GM12878 (cell line): ENCODE measurements at regions not wholly inside any gene's neighbourhood (a gene's known extent, or its start where the extent isn't known, plus 50 kb on each side); places are given as distances from the start of the nearest gene placed in this dataset.

Source experiments
- ATAC-seq: fragments of 200-7000 bp; cut with Tn5 transposase; 3 replicates; pipeline ENCODE4 v1.9.1; 2020; ENCODE audit warnings: mild to moderate bottlenecking, moderate library complexity
- BruUV-seq: library from RNA; stranded (reverse); fragments of 400-500 nt; replicated peaks from 2 replicates; lab custom pipeline; 2021; lab: Mats Ljungman, UMichigan
- CTCF ChIA-PET: fragments of 300-600 bp; sonication (Branson Sonifier 250); formaldehyde crosslinking; extraction: SDS; loops from one replicate; lab custom pipeline; 2021; ENCODE audit warnings: inconsistent platforms; lab: Yijun Ruan, JAX
- POLR2A ChIA-PET: fragments of 350-600 bp; formaldehyde crosslinking; extraction: SDS; loops from one replicate; lab custom pipeline; 2021; ENCODE audit warnings: inconsistent platforms; lab: Charles Lee
- RAD21 ChIA-PET: fragments of 300-600 bp; sonication (Branson Sonifier 250); formaldehyde crosslinking; loops from one replicate; lab custom pipeline; 2023; ENCODE audit warnings: antibody characterized with exemption; ENCODE audit not compliant: unreplicated experiment; lab: Charles Lee
- SMC1A ChIA-PET: fragments of 300-600 bp; sonication (Branson Sonifier 250); formaldehyde crosslinking; loops from one replicate; lab custom pipeline; 2023; ENCODE audit not compliant: unreplicated experiment, uncharacterized antibody; lab: Charles Lee
- DNase-seq: peaks from one replicate; pipeline ENCODE4 v3.0.0-alpha.2; 2011; ENCODE audit warnings: low read depth, low spot score
- FAIRE-seq: peaks from 3 replicates; lab custom pipeline; 2011; peaks lifted over from hg19 to GRCh38; lab: Jason Lieb, UNC
- H2AFZ ChIP-seq: 2 replicates; pipeline ENCODE4 v1.6.0; 2011; ENCODE audit warnings: low read depth, low read length, control low read depth; ENCODE audit not compliant: control insufficient read depth
- H3K27ac ChIP-seq: 2 replicates; pipeline ENCODE4 v1.5.1; 2011; ENCODE audit warnings: control low read depth; ENCODE audit not compliant: control insufficient read depth, insufficient read depth
- H3K27me3 ChIP-seq, 2 experiments: replicated peaks in 1 of 2; 2 replicates each; pipeline versions ENCODE4 v1.6.0 to v1.6.1; 2011; ENCODE audit warnings: low read length in 1 of 2; ENCODE audit not compliant: control insufficient read depth in 2 of 2, insufficient read depth in 2 of 2
- H3K36me3 ChIP-seq, 2 experiments: 2 replicates each; pipeline ENCODE4 v1.5.1; 2011; ENCODE audit warnings: low read length in 1 of 2; ENCODE audit not compliant: control insufficient read depth in 2 of 2, insufficient read depth in 2 of 2
- H3K4me1 ChIP-seq: 2 replicates; pipeline ENCODE4 v1.6.1; 2011; ENCODE audit warnings: mild to moderate bottlenecking, low read length, moderate library complexity, mixed read lengths; ENCODE audit not compliant: control insufficient read depth, insufficient read depth
- H3K4me2 ChIP-seq: 2 replicates; pipeline ENCODE4 v1.6.0; 2011; ENCODE audit warnings: control low read depth; ENCODE audit not compliant: control insufficient read depth, insufficient read depth
- H3K4me3 ChIP-seq: fragments of 200-600 bp; sonication (generic); 2 replicates; pipeline ENCODE4 v1.5.1; 2016
- H3K79me2 ChIP-seq: 2 replicates; pipeline ENCODE4 v1.6.0; 2011; ENCODE audit warnings: low read length; ENCODE audit not compliant: control insufficient read depth, insufficient read depth
- H3K9ac ChIP-seq: 2 replicates; pipeline ENCODE4 v1.8.0; 2011; ENCODE audit warnings: low read length, control low read depth, mixed read lengths; ENCODE audit not compliant: control insufficient read depth, insufficient read depth
- H3K9me3 ChIP-seq: replicated peaks from 3 replicates; pipeline ENCODE4 v1.5.1; 2011; ENCODE audit warnings: mild to moderate bottlenecking, low read length; ENCODE audit not compliant: control insufficient read depth, insufficient read depth
- H4K20me1 ChIP-seq: 2 replicates; pipeline ENCODE4 v1.6.0; 2011; ENCODE audit not compliant: control insufficient read depth, insufficient read depth
- BACH1 ChIP-seq: fragments of 450-650 bp; IDR thresholded peaks from 2 replicates; pipeline ENCODE4 v1.6.1; 2017; ENCODE audit warnings: mild to moderate bottlenecking, borderline replicate concordance
- CEBPB ChIP-seq, 2 experiments: fragments of 150-350 bp in 1 of 2; IDR thresholded peaks; 2 replicates each; pipeline ENCODE4 v1.6.1; 2012 to 2014; ENCODE audit warnings: low read depth in 2 of 2, low read length in 2 of 2, borderline replicate concordance in 1 of 2, inconsistent platforms in 1 of 2
- CHD4 ChIP-seq: fragments of 200-600 bp; sonication (generic); IDR thresholded peaks from 2 replicates; pipeline ENCODE4 v1.6.1; 2016; ENCODE audit warnings: mild to moderate bottlenecking
- CREM ChIP-seq: IDR thresholded peaks from 2 replicates; pipeline ENCODE4 v1.6.1; 2014; ENCODE audit warnings: antibody characterized with exemption, low read depth
- FOXK2 ChIP-seq: fragments of 450-650 bp; IDR thresholded peaks from 2 replicates; pipeline ENCODE4 v1.6.1; 2017; ENCODE audit warnings: mild to moderate bottlenecking, moderate library complexity
- GATAD2B ChIP-seq: fragments of 450-650 bp; conservative IDR thresholded peaks from 2 replicates; pipeline ENCODE4 v1.6.1; 2017; ENCODE audit warnings: low read depth, mild to moderate bottlenecking, moderate library complexity
- HDAC6 ChIP-seq: fragments of 200-600 bp; sonication (generic); IDR thresholded peaks from one replicate; pipeline ENCODE4 v1.8.0; 2017; ENCODE audit warnings: antibody characterized with exemption; ENCODE audit not compliant: unreplicated experiment
- MTA2 ChIP-seq: fragments of 450-650 bp; IDR thresholded peaks from 2 replicates; pipeline ENCODE4 v1.6.1; 2016; ENCODE audit warnings: low read depth, mild to moderate bottlenecking, moderate library complexity
- NBN ChIP-seq: fragments of 450-650 bp; IDR thresholded peaks from 2 replicates; pipeline ENCODE4 v1.6.1; 2016
- NFIC ChIP-seq: IDR thresholded peaks from 2 replicates; pipeline ENCODE4 v1.6.1; 2012; ENCODE audit warnings: low read depth, mild to moderate bottlenecking, inconsistent platforms, low read length, moderate library complexity
- NR2C2 ChIP-seq: IDR thresholded peaks from 2 replicates; pipeline ENCODE4 v1.6.1; 2011; ENCODE audit warnings: borderline replicate concordance, low read depth; ENCODE audit not compliant: control insufficient read depth, insufficient read length
- NRF1 ChIP-seq: conservative IDR thresholded peaks from 2 replicates; pipeline ENCODE4 v1.6.1; 2011; ENCODE audit warnings: mild to moderate bottlenecking, low read depth, low read length, improper control_type of control experiment
- SMARCA5 ChIP-seq: fragments of 450-650 bp; IDR thresholded peaks from 2 replicates; pipeline ENCODE4 v1.6.1; 2017; ENCODE audit warnings: mild to moderate bottlenecking
- ZZZ3 ChIP-seq: IDR thresholded peaks from 2 replicates; pipeline ENCODE4 v1.6.1; 2011; ENCODE audit warnings: low read depth; ENCODE audit not compliant: control insufficient read depth, insufficient read length
- WGBS: methylation state at CpG from one replicate; pipeline ENCODE4 v1.1.6; 2016; ENCODE audit warnings: low lambda C conversion rate; ENCODE audit not compliant: insufficient replicate concordance, insufficient coverage; ENCODE audit errors: missing lambda C conversion rate; 5-methylcytosine and 5-hydroxymethylcytosine counted together
- in situ Hi-C: fragments of 300-500 bp; cut with MboI; formaldehyde crosslinking; loops from 9 replicates; pipeline ENCODE4 v1.14.3; 2018; ENCODE audit warnings: mixed read lengths
- intact Hi-C: fragments of 100-400 bp; cut with micrococcal nuclease; formaldehyde crosslinking; loops from one replicate; pipeline ENCODE4 v1.14.2; 2022; ENCODE audit not compliant: unreplicated experiment
- TF ChIP-seq, protein P1 (sequence below): fragments of 150-350 bp; IDR thresholded peaks from 2 replicates; pipeline ENCODE4 v1.6.1; 2014; ENCODE audit warnings: mild to moderate bottlenecking, low read depth, low read length
- TF ChIP-seq, protein P2 (sequence below): fragments of 450-650 bp; IDR thresholded peaks from 2 replicates; pipeline ENCODE4 v1.6.1; 2017; ENCODE audit warnings: mild to moderate bottlenecking, low read depth, inconsistent platforms; ENCODE audit not compliant: poor library complexity, severe bottlenecking
- TF ChIP-seq, protein P3 (sequence below): IDR thresholded peaks from 2 replicates; pipeline ENCODE4 v1.6.1; 2012; ENCODE audit warnings: improper control_type of control experiment, low read depth, low read length; ENCODE audit not compliant: insufficient replicate concordance

DNA sequence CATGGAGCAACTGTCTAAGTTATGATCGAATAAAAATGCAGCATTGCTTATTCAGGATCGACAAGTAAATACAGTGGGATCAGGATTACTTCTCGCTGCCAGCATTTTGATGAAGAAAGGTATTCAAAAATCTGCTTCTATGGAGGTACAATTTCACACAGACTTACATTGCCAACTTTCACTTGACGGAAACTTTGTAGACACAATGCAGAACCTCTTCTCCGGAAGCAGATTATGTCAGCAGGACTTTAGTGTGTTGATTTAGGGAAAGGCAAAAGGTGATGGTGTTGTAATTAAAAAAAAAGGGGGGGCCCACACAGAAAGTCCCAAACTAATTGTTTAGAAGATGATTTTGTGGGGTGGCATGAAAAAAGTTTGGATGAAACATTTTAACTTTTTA, 462.4 kb upstream of the KLF6 start:
- TF ChIP-seq HDAC6, result no peak
- no peak for TF ChIP-seq CREM
- TF ChIP-seq NFIC, result no peak
- TF ChIP-seq ZZZ3, result no peak
- no peak for TF ChIP-seq NBN
- no peak for TF ChIP-seq CEBPB (IDR thresholded peaks at IDR 0.05; ENCODE audit: borderline replicate concordance in 1 of 2, low read depth in 2 of 2, low read length in 2 of 2)
- TF ChIP-seq, protein P1, sequence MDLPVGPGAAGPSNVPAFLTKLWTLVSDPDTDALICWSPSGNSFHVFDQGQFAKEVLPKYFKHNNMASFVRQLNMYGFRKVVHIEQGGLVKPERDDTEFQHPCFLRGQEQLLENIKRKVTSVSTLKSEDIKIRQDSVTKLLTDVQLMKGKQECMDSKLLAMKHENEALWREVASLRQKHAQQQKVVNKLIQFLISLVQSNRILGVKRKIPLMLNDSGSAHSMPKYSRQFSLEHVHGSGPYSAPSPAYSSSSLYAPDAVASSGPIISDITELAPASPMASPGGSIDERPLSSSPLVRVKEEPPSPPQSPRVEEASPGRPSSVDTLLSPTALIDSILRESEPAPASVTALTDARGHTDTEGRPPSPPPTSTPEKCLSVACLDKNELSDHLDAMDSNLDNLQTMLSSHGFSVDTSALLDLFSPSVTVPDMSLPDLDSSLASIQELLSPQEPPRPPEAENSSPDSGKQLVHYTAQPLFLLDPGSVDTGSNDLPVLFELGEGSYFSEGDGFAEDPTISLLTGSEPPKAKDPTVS, result no peak
- no peak for TF ChIP-seq GATAD2B
- TF ChIP-seq, protein P2, sequence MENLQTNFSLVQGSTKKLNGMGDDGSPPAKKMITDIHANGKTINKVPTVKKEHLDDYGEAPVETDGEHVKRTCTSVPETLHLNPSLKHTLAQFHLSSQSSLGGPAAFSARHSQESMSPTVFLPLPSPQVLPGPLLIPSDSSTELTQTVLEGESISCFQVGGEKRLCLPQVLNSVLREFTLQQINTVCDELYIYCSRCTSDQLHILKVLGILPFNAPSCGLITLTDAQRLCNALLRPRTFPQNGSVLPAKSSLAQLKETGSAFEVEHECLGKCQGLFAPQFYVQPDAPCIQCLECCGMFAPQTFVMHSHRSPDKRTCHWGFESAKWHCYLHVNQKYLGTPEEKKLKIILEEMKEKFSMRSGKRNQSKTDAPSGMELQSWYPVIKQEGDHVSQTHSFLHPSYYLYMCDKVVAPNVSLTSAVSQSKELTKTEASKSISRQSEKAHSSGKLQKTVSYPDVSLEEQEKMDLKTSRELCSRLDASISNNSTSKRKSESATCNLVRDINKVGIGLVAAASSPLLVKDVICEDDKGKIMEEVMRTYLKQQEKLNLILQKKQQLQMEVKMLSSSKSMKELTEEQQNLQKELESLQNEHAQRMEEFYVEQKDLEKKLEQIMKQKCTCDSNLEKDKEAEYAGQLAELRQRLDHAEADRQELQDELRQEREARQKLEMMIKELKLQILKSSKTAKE, result no peak
- TF ChIP-seq NR2C2, result no peak
- TF ChIP-seq NRF1, result no peak
- no peak for TF ChIP-seq MTA2
- no peak for TF ChIP-seq FOXK2
- no peak for TF ChIP-seq CHD4
- no peak for TF ChIP-seq SMARCA5
- TF ChIP-seq, protein P3, sequence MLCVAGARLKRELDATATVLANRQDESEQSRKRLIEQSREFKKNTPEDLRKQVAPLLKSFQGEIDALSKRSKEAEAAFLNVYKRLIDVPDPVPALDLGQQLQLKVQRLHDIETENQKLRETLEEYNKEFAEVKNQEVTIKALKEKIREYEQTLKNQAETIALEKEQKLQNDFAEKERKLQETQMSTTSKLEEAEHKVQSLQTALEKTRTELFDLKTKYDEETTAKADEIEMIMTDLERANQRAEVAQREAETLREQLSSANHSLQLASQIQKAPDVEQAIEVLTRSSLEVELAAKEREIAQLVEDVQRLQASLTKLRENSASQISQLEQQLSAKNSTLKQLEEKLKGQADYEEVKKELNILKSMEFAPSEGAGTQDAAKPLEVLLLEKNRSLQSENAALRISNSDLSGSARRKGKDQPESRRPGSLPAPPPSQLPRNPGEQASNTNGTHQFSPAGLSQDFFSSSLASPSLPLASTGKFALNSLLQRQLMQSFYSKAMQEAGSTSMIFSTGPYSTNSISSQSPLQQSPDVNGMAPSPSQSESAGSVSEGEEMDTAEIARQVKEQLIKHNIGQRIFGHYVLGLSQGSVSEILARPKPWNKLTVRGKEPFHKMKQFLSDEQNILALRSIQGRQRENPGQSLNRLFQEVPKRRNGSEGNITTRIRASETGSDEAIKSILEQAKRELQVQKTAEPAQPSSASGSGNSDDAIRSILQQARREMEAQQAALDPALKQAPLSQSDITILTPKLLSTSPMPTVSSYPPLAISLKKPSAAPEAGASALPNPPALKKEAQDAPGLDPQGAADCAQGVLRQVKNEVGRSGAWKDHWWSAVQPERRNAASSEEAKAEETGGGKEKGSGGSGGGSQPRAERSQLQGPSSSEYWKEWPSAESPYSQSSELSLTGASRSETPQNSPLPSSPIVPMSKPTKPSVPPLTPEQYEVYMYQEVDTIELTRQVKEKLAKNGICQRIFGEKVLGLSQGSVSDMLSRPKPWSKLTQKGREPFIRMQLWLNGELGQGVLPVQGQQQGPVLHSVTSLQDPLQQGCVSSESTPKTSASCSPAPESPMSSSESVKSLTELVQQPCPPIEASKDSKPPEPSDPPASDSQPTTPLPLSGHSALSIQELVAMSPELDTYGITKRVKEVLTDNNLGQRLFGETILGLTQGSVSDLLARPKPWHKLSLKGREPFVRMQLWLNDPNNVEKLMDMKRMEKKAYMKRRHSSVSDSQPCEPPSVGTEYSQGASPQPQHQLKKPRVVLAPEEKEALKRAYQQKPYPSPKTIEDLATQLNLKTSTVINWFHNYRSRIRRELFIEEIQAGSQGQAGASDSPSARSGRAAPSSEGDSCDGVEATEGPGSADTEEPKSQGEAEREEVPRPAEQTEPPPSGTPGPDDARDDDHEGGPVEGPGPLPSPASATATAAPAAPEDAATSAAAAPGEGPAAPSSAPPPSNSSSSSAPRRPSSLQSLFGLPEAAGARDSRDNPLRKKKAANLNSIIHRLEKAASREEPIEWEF, result no peak
- TF ChIP-seq BACH1, result no peak
- Histone ChIP-seq H2AFZ (no peak overlapping the region), H3K36me3 (no peaks in the 10 kb centered on the region), H3K27ac (no peak overlapping the region), H3K4me2 (no peak overlapping the region), H3K4me3 (no peak overlapping the region), H3K9me3 (no peaks in the 10 kb centered on the region), H3K4me1 (no peaks in the 10 kb centered on the region), H3K9ac (no peak overlapping the region), H3K79me2 (no peaks in the 10 kb centered on the region), H4K20me1 (no peaks in the 10 kb centered on the region), H3K27me3 (no peaks in the 10 kb centered on the region)
- no TSS peak for BruUV-seq
- intact Hi-C loops, result no loop called here
- DNase-seq (no peak), FAIRE-seq (no peak), ATAC-seq (no peak)
- POLR2A ChIA-PET, result no interaction called here
- in situ Hi-C loops, result no loop called here
- RAD21 ChIA-PET, result no interaction called here
- 72% methylated on average over 5 of the region's 5 CpGs for WGBS
- SMC1A ChIA-PET, result no interaction called here
- CTCF ChIA-PET, result no interaction called here
